SW480 (cell line): ENCODE measurements at regions not wholly inside any gene's neighbourhood (a gene's known extent, or its start where the extent isn't known, plus 50 kb on each side); places are given as distances from the start of the nearest gene placed in this dataset.
A peak's percentile ranks its signal among the peaks of the same experiment; 100 is the strongest.
"Not testable (repeated sequence)": the region's sequence is repeated elsewhere in the genome, so short reads cannot be mapped to it uniquely, and the experiment has no call there.

Experiments
- DNase-seq: peaks from one replicate; pipeline ENCODE4 v3.0.0-alpha.2; 2016; ENCODE audit warnings: low spot score

GRCh38 chr21:43287795-43288755, 119.3 kb downstream of the CRYAA start:
- no peak for DNase-seq

GRCh38 chr21:43287111-43287760, 118.4 kb downstream of the CRYAA start:
- peak; percentile 94 for DNase-seq

GRCh38 chr21:43286196-43286595, 117.4 kb downstream of the CRYAA start:
- DNase-seq = no peak

- no peak for DNase-seq
Measured at GRCh38 chr21:43284700-43285099, 115.9 kb downstream of the CRYAA start.

GRCh38 chr21:43284238-43284637, 115.4 kb downstream of the CRYAA start:
- DNase-seq = no peak

- DNase-seq = not testable (repeated sequence)
Measured at GRCh38 chr21:43283925-43284221, 115.1 kb downstream of the CRYAA start.

- DNase-seq = no peak
Measured at GRCh38 chr21:43283136-43283924, 114.5 kb downstream of the CRYAA start.

- DNase-seq = no peak
Measured at GRCh38 chr21:43282358-43283120, 113.7 kb downstream of the CRYAA start.

- no peak for DNase-seq
Measured at GRCh38 chr21:43281661-43282357, 113.0 kb downstream of the CRYAA start.

GRCh38 chr21:43280949-43281633, 112.3 kb downstream of the CRYAA start:
- no peak for DNase-seq

GRCh38 chr21:43279578-43279894, 110.7 kb downstream of the CRYAA start:
- no peak for DNase-seq

GRCh38 chr21:43278766-43279577, 110.2 kb downstream of the CRYAA start:
- no peak for DNase-seq

- DNase-seq = peak; percentile 66
Measured at GRCh38 chr21:43278359-43278758, 109.6 kb downstream of the CRYAA start.

- peak; percentile 34 for DNase-seq
Measured at GRCh38 chr21:43277481-43278351, 108.9 kb downstream of the CRYAA start.

GRCh38 chr21:43276811-43277210, 108.0 kb downstream of the CRYAA start:
- DNase-seq = no peak

- no peak for DNase-seq
Measured at GRCh38 chr21:43275421-43276211, 106.8 kb downstream of the CRYAA start.

- no peak for DNase-seq
Measured at GRCh38 chr21:43274946-43275310, 106.1 kb downstream of the CRYAA start.
